Activated T-cell treated with anti-CD3 and anti-CD28 coated beads, Interleukin-2, amount 50 U/mL, for 4 hours (primary cell): ENCODE measurements at regions not wholly inside any gene's neighbourhood (a gene's known extent, or its start where the extent isn't known, plus 50 kb on each side); places are given as distances from the start of the nearest gene placed in this dataset.

ENCODE experiments used
- ATAC-seq, 2 donors: fragments of 200-7000 bp; cut with Tn5 transposase; one replicate each; pipeline ENCODE4 v1.10.0; 2021
- DNase-seq: peaks from one replicate; pipeline ENCODE4 v3.0.0-alpha.2; 2020
- H3K27me3 Mint-ChIP-seq: one replicate; pipeline ENCODE4 v1.8.0; 2021; ENCODE audit warnings: low read depth, mixed read lengths
- H3K36me3 Mint-ChIP-seq: one replicate; pipeline ENCODE4 v1.8.0; 2022; ENCODE audit warnings: mixed read lengths; ENCODE audit not compliant: insufficient read depth
- H3K4me1 Mint-ChIP-seq: one replicate; pipeline ENCODE4 v1.8.0; 2021; ENCODE audit warnings: low read depth, mixed read lengths
- H3K4me3 Mint-ChIP-seq: one replicate; pipeline ENCODE4 v1.8.0; 2021; ENCODE audit warnings: mild to moderate bottlenecking, moderate library complexity, mixed read lengths
- H3K9me3 Mint-ChIP-seq: one replicate; pipeline ENCODE4 v1.8.0; 2021; ENCODE audit warnings: mixed read lengths

- ATAC-seq (no peak), DNase-seq (no peak)
- H3K36me3 Mint-ChIP-seq, result no peaks in the 10 kb centered on the region
- H3K4me3 Mint-ChIP-seq, result no peak overlapping the region
- no peaks in the 10 kb centered on the region for H3K27me3 Mint-ChIP-seq
- H3K4me1 Mint-ChIP-seq, result no peaks in the 10 kb centered on the region
- no peaks in the 10 kb centered on the region for H3K9me3 Mint-ChIP-seq
These were observed 349.2 kb downstream of the AASDHPPT start for GRCh38 chr11:106426696-106427095.

GRCh38 chr11:106427736-106428135 is 350.3 kb downstream of the AASDHPPT start:
- ATAC-seq (no peak), DNase-seq (no peak)
- no peak overlapping the region for H3K4me3 Mint-ChIP-seq
- H3K36me3 Mint-ChIP-seq, result no peaks in the 10 kb centered on the region
- no peaks in the 10 kb centered on the region for H3K9me3 Mint-ChIP-seq
- no peaks in the 10 kb centered on the region for H3K4me1 Mint-ChIP-seq
- no peaks in the 10 kb centered on the region for H3K27me3 Mint-ChIP-seq

- H3K4me1 Mint-ChIP-seq, result no peaks in the 10 kb centered on the region
- H3K27me3 Mint-ChIP-seq, result no peaks in the 10 kb centered on the region
- DNase-seq, result no peak
These were observed 364.6 kb downstream of the AASDHPPT start for GRCh38 chr11:106442032-106442431.

GRCh38 chr11:106446302-106446701 is 368.8 kb downstream of the AASDHPPT start:
- H3K9me3 Mint-ChIP-seq, result peaks cover 19% of the 10 kb centered on the region
- no peaks in the 10 kb centered on the region for H3K27me3 Mint-ChIP-seq
- H3K4me3 Mint-ChIP-seq, result no peak overlapping the region
- DNase-seq (no peak), ATAC-seq (no peak)
- no peaks in the 10 kb centered on the region for H3K4me1 Mint-ChIP-seq
- H3K36me3 Mint-ChIP-seq, result no peaks in the 10 kb centered on the region

More at GRCh38 chr11:106442032-106442431, 364.6 kb downstream of the AASDHPPT start:
- Mint-ChIP-seq H3K36me3 (no peaks in the 10 kb centered on the region), H3K4me3 (no peak overlapping the region), H3K9me3 (peaks cover 12% of the 10 kb centered on the region)
- no peak for ATAC-seq

GRCh38 chr11:106446955-106447354 is 369.5 kb downstream of the AASDHPPT start:
- Mint-ChIP-seq H3K9me3 (peaks cover 20% of the 10 kb centered on the region), H3K4me1 (no peaks in the 10 kb centered on the region), H3K27me3 (no peaks in the 10 kb centered on the region), H3K4me3 (no peak overlapping the region), H3K36me3 (no peaks in the 10 kb centered on the region)
- no peak for ATAC-seq
- DNase-seq, result no peak

- H3K4me3 Mint-ChIP-seq, result no peak overlapping the region
- peaks cover 18% of the 10 kb centered on the region for H3K9me3 Mint-ChIP-seq
- H3K36me3 Mint-ChIP-seq, result no peaks in the 10 kb centered on the region
- ATAC-seq, result no peak
- no peaks in the 10 kb centered on the region for H3K4me1 Mint-ChIP-seq
- H3K27me3 Mint-ChIP-seq, result no peaks in the 10 kb centered on the region
- no peak for DNase-seq
These were observed 370.2 kb downstream of the AASDHPPT start for GRCh38 chr11:106447631-106448191.

- no peaks in the 10 kb centered on the region for H3K27me3 Mint-ChIP-seq
- ATAC-seq (no peak), DNase-seq (no peak)
- H3K4me1 Mint-ChIP-seq, result no peaks in the 10 kb centered on the region
- peaks cover 26% of the 10 kb centered on the region for H3K9me3 Mint-ChIP-seq
- H3K36me3 Mint-ChIP-seq, result no peaks in the 10 kb centered on the region
- no peak overlapping the region for H3K4me3 Mint-ChIP-seq
These were observed 372.3 kb downstream of the AASDHPPT start for GRCh38 chr11:106449763-106450162.

- ATAC-seq (no peak), DNase-seq (no peak)
- peaks cover 19% of the 10 kb centered on the region for H3K9me3 Mint-ChIP-seq
- no peak overlapping the region for H3K4me3 Mint-ChIP-seq
- no peaks in the 10 kb centered on the region for H3K36me3 Mint-ChIP-seq
- no peaks in the 10 kb centered on the region for H3K4me1 Mint-ChIP-seq
- no peaks in the 10 kb centered on the region for H3K27me3 Mint-ChIP-seq
These were observed 373.9 kb downstream of the AASDHPPT start for GRCh38 chr11:106451228-106451922.

- no peak for DNase-seq
- Mint-ChIP-seq H3K4me1 (no peaks in the 10 kb centered on the region), H3K9me3 (peaks cover 11% of the 10 kb centered on the region)
These were observed 379.2 kb downstream of the AASDHPPT start for GRCh38 chr11:106456647-106457046.

GRCh38 chr11:106457727-106458126 is 380.3 kb downstream of the AASDHPPT start:
- H3K9me3 Mint-ChIP-seq, result peaks cover 8% of the 10 kb centered on the region
- ATAC-seq (no peak), DNase-seq (no peak)
- H3K27me3 Mint-ChIP-seq, result no peaks in the 10 kb centered on the region
- no peaks in the 10 kb centered on the region for H3K4me1 Mint-ChIP-seq
- H3K4me3 Mint-ChIP-seq, result no peak overlapping the region
- H3K36me3 Mint-ChIP-seq, result no peaks in the 10 kb centered on the region

More at GRCh38 chr11:106456647-106457046, 379.2 kb downstream of the AASDHPPT start:
- H3K27me3 Mint-ChIP-seq, result no peaks in the 10 kb centered on the region
- no peak for ATAC-seq
- H3K4me3 Mint-ChIP-seq, result no peak overlapping the region
- no peaks in the 10 kb centered on the region for H3K36me3 Mint-ChIP-seq

GRCh38 chr11:106459135-106459534 is 381.7 kb downstream of the AASDHPPT start:
- Mint-ChIP-seq H3K4me1 (no peaks in the 10 kb centered on the region), H3K27me3 (no peaks in the 10 kb centered on the region), H3K4me3 (no peak overlapping the region), H3K36me3 (no peaks in the 10 kb centered on the region), H3K9me3 (peaks cover 3% of the 10 kb centered on the region)
- ATAC-seq (no peak), DNase-seq (no peak)

GRCh38 chr11:106461148-106461691 is 383.8 kb downstream of the AASDHPPT start:
- ATAC-seq, result no peak
- DNase-seq, result no peak
- Mint-ChIP-seq H3K9me3 (no peaks in the 10 kb centered on the region), H3K36me3 (no peaks in the 10 kb centered on the region), H3K27me3 (no peaks in the 10 kb centered on the region), H3K4me3 (no peak overlapping the region), H3K4me1 (no peaks in the 10 kb centered on the region)

GRCh38 chr11:106461839-106462545 is 384.5 kb downstream of the AASDHPPT start:
- DNase-seq, result no peak
- no peaks in the 10 kb centered on the region for H3K27me3 Mint-ChIP-seq
- no peak for ATAC-seq
- no peak overlapping the region for H3K4me3 Mint-ChIP-seq
- H3K9me3 Mint-ChIP-seq, result no peaks in the 10 kb centered on the region
- H3K4me1 Mint-ChIP-seq, result no peaks in the 10 kb centered on the region
- H3K36me3 Mint-ChIP-seq, result no peaks in the 10 kb centered on the region

- no peaks in the 10 kb centered on the region for H3K4me1 Mint-ChIP-seq
- H3K27me3 Mint-ChIP-seq, result no peaks in the 10 kb centered on the region
- no peaks in the 10 kb centered on the region for H3K36me3 Mint-ChIP-seq
- no peak for DNase-seq
- ATAC-seq, result no peak
- peaks cover 3% of the 10 kb centered on the region for H3K9me3 Mint-ChIP-seq
- no peak overlapping the region for H3K4me3 Mint-ChIP-seq
These were observed 385.7 kb downstream of the AASDHPPT start for GRCh38 chr11:106463154-106463553.

- Mint-ChIP-seq H3K27me3 (no peaks in the 10 kb centered on the region), H3K9me3 (peaks cover 6% of the 10 kb centered on the region), H3K36me3 (no peaks in the 10 kb centered on the region), H3K4me1 (no peaks in the 10 kb centered on the region), H3K4me3 (no peak overlapping the region)
- ATAC-seq, result no peak
- no peak for DNase-seq
These were observed 386.3 kb downstream of the AASDHPPT start for GRCh38 chr11:106463796-106464201.
